AG04450 (cell line): ENCODE measurements at regions not wholly inside any gene's neighbourhood (a gene's known extent, or its start where the extent isn't known, plus 50 kb on each side); places are given as distances from the start of the nearest gene placed in this dataset.
"Not testable (repeated sequence)": the region's sequence is repeated elsewhere in the genome, so short reads cannot be mapped to it uniquely, and the experiment has no call there.

ENCODE experiments used
- CTCF ChIA-PET: fragments of 300-600, 350-600 bp; formaldehyde crosslinking; extraction: SDS; loops from one replicate; lab custom pipeline; 2022; ENCODE audit warnings: antibody characterized with exemption, inconsistent platforms; lab: Charles Lee
- POLR2A ChIA-PET: fragments of 350-600 bp; formaldehyde crosslinking; extraction: SDS; loops from one replicate; lab custom pipeline; 2021; ENCODE audit warnings: antibody characterized with exemption, inconsistent platforms; lab: Yijun Ruan, JAX
- DNase-seq: peaks from one replicate; pipeline ENCODE4 v3.0.0-alpha.2; 2011; ENCODE audit warnings: low read depth, low spot score
- H3K27ac ChIP-seq: one replicate; pipeline ENCODE4 v1.5.1; 2012; ENCODE audit warnings: low read depth, low read length, control low read depth
- H3K27me3 ChIP-seq: one replicate; pipeline ENCODE4 v1.6.0; 2012; ENCODE audit warnings: low read length; ENCODE audit not compliant: control insufficient read depth, insufficient read depth
- H3K4me3 ChIP-seq: 2 replicates; pipeline ENCODE4 v1.5.1; 2011; ENCODE audit warnings: mild to moderate bottlenecking, low read depth, low read length, control low read depth
- H3K9me3 ChIP-seq: 2 replicates; pipeline ENCODE4 v1.5.1; 2012; ENCODE audit warnings: low read length; ENCODE audit not compliant: control insufficient read depth, insufficient read depth
- TF ChIP-seq, protein P1 (sequence below): IDR thresholded peaks from 2 replicates; pipeline ENCODE4 v1.5.1; 2011; ENCODE audit warnings: low read depth, low read length, control low read depth, inconsistent platforms

- Histone ChIP-seq H3K27me3 (no peaks in the 10 kb centered on the region), H3K4me3 (no peak overlapping the region), H3K27ac (no peak overlapping the region), H3K9me3 (no peaks in the 10 kb centered on the region)
- ChIA-PET POLR2A (no interaction called here), CTCF (interaction anchor here (1.6 to 5.0 kb wide), 2 partner anchors 10 to 107 kb away, joined by 4 to 24 read pairs; no protein-coding TSS in a partner anchor)
- TF ChIP-seq, protein P1, sequence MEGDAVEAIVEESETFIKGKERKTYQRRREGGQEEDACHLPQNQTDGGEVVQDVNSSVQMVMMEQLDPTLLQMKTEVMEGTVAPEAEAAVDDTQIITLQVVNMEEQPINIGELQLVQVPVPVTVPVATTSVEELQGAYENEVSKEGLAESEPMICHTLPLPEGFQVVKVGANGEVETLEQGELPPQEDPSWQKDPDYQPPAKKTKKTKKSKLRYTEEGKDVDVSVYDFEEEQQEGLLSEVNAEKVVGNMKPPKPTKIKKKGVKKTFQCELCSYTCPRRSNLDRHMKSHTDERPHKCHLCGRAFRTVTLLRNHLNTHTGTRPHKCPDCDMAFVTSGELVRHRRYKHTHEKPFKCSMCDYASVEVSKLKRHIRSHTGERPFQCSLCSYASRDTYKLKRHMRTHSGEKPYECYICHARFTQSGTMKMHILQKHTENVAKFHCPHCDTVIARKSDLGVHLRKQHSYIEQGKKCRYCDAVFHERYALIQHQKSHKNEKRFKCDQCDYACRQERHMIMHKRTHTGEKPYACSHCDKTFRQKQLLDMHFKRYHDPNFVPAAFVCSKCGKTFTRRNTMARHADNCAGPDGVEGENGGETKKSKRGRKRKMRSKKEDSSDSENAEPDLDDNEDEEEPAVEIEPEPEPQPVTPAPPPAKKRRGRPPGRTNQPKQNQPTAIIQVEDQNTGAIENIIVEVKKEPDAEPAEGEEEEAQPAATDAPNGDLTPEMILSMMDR, result no peak
- DNase-seq, result no peak
Measured at GRCh38 chr3:124361566-124361965, 368.7 kb upstream of the UMPS start.

DNA sequence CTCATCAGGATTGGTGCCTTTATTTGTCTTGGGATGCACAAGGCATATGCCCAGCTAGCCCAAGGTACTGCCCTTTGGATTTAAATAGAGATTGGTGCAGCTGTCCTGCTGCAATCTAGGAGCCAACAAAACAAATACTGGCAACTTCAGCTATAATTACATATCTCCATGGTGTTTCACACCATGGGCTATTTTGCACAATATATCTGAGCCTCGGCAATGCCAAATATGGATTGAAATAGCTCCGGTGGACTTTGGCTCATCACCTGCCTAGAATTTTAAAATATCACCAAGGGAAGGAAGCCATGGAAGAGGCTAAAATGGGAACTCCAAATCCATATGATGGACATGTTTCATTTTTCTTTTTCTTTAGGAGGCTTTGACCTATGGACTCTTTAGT is 367.8 kb upstream of the UMPS start:
- CTCF ChIA-PET, result interaction anchor here (0.5 to 5.0 kb wide), 5 partner anchors 11 to 197 kb away, joined by 3 to 24 read pairs (median 4); no protein-coding TSS in a partner anchor
- no peaks in the 10 kb centered on the region for H3K27me3 ChIP-seq
- POLR2A ChIA-PET, result no interaction called here
- DNase-seq, result no peak
- TF ChIP-seq, protein P1, result no peak
- H3K27ac ChIP-seq, result no peak overlapping the region
- no peaks in the 10 kb centered on the region for H3K9me3 ChIP-seq
- H3K4me3 ChIP-seq, result no peak overlapping the region

- TF ChIP-seq, protein P1, result no peak
- no peak overlapping the region for H3K27ac ChIP-seq
- POLR2A ChIA-PET, result no interaction called here
- H3K27me3 ChIP-seq, result no peaks in the 10 kb centered on the region
- H3K4me3 ChIP-seq, result no peak overlapping the region
- no peaks in the 10 kb centered on the region for H3K9me3 ChIP-seq
- peak; percentile 16 for DNase-seq
- CTCF ChIA-PET, result interaction anchor here (1.0 to 5.0 kb wide), 2 partner anchors 12 to 13 kb away, joined by 3 to 24 read pairs; no protein-coding TSS in a partner anchor
Measured at GRCh38 chr3:124363476-124363875, 366.8 kb upstream of the UMPS start.

DNA sequence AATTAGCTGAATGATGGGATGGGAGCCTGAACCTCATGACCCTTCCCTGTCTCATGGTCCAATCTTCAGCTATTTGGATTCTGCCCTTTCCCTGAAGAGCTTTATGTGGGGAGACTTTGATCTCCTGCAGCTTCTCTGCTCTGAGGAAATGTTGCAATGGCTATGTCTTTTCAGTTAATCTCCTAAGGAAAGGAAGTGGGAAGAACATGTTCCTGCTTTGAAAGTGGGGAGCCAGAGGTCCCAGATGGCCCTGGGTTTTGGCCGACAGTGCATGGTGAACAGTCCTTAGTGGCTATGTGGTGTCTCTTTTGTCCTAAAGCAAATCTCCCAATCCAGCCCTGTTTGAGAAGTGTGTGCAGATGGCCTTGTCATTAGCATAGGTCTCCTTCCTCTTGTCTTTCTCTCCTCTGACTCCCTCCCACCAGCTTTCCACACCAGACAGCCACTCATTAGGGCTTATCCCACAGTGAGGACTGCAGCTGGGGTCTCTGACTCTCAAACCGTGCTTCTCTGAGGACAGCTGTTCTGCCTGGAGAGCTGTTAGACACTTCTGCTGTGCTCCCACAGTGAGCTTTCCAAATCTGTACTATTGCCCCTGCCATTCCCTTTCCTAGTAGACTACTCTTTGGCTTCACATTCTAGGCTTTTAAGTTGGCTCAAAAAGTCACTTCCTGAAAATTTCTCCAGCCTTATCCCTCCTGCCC is 365.8 kb upstream of the UMPS start:
- H3K27me3 ChIP-seq, result no peaks in the 10 kb centered on the region
- no peaks in the 10 kb centered on the region for H3K9me3 ChIP-seq
- POLR2A ChIA-PET, result no interaction called here
- no peak for DNase-seq
- no peak overlapping the region for H3K27ac ChIP-seq
- no peak overlapping the region for H3K4me3 ChIP-seq
- TF ChIP-seq, protein P1, result no peak
- CTCF ChIA-PET, result interaction anchor here (5.0 kb wide), 1 partner anchor 13 kb away, joined by 24 read pairs; no protein-coding TSS in a partner anchor

- DNase-seq, H3K27me3 ChIP-seq, POLR2A ChIA-PET, H3K9me3 ChIP-seq, H3K4me3 ChIP-seq, H3K27ac ChIP-seq, CTCF ChIA-PET: not testable (repeated sequence)
Measured at GRCh38 chr3:124366655-124367054, 363.6 kb upstream of the UMPS start.
